HCT116 (cell line): ENCODE measurements at regions not wholly inside any gene's neighbourhood (a gene's known extent, or its start where the extent isn't known, plus 50 kb on each side); places are given as distances from the start of the nearest gene placed in this dataset.

Experiments used
- ATAC-seq: fragments of 200-7000 bp; cut with Tn5 transposase; 2 replicates; pipeline ENCODE4 v1.9.1; 2020; ENCODE audit warnings: mild to moderate bottlenecking, moderate library complexity
- BruUV-seq: library from RNA; stranded (reverse); fragments of 400-500 nt; replicated peaks from 2 replicates; lab custom pipeline; 2021; lab: Mats Ljungman, UMichigan
- CTCF ChIA-PET: fragments of 300-600 bp; sonication (Branson Sonifier 250); formaldehyde crosslinking; loops from one replicate; lab custom pipeline; 2021; ENCODE audit warnings: antibody characterized with exemption; lab: Charles Lee
- POLR2A ChIA-PET: fragments of 300-600, 350-600 bp; sonication (Branson Sonifier 250); formaldehyde crosslinking; loops from one replicate; lab custom pipeline; 2021; ENCODE audit warnings: antibody characterized with exemption; lab: Charles Lee
- RAD21 ChIA-PET, 2 experiments: fragments of 300-600 bp; sonication (Branson Sonifier 250); formaldehyde crosslinking; loops; one replicate each; lab custom pipeline; 2023; ENCODE audit warnings: low total read pairs in 2 of 2; ENCODE audit not compliant: uncharacterized antibody in 2 of 2, unreplicated experiment in 2 of 2, low non-redundant PET in 1 of 2; lab: Charles Lee
- DNase-seq: peaks from one replicate; pipeline ENCODE4 v3.0.0-alpha.2; 2010; ENCODE audit warnings: low read depth, low spot score
- H2AFZ ChIP-seq: fragments of 200-600 bp; shearing (Covaris generic), sonication (generic); 2 replicates; pipeline ENCODE4 v1.6.1; 2017; ENCODE audit warnings: low read depth, mixed run types, mixed read lengths, antibody characterized with exemption, low read length; ENCODE audit not compliant: poor library complexity, severe bottlenecking
- H3K27ac ChIP-seq: 2 replicates; pipeline ENCODE4 v1.5.1; 2012; ENCODE audit warnings: low read depth, low read length
- H3K27me3 ChIP-seq: fragments of 200-600 bp; sonication (generic); 2 replicates; pipeline ENCODE4 v1.6.1; 2016; ENCODE audit warnings: mixed run types, low read length, mixed read lengths; ENCODE audit not compliant: insufficient read depth
- H3K36me3 ChIP-seq, 2 experiments: fragments of 200-500 bp in 1 of 2; fragments of 200-600 bp in 1 of 2; sonication (Bioruptor generic) in 1 of 2; sonication (generic) in 1 of 2; 2 replicates each; pipeline versions ENCODE4 v1.5.1 to v1.6.1; 2014 to 2016; ENCODE audit warnings: low read length in 2 of 2, inconsistent platforms in 1 of 2, mixed read lengths in 1 of 2, mixed run types in 1 of 2; ENCODE audit not compliant: insufficient read depth in 2 of 2, control insufficient read depth in 1 of 2
- H3K4me1 ChIP-seq, 2 experiments: fragments of 200-600 bp in 1 of 2; sonication (generic) in 1 of 2; 2 replicates each; pipeline versions ENCODE4 v1.5.1 to v1.6.1; 2012 to 2017; ENCODE audit warnings: low read length in 2 of 2, inconsistent platforms in 1 of 2, mild to moderate bottlenecking in 1 of 2, mixed read lengths in 1 of 2, mixed run types in 1 of 2, moderate library complexity in 1 of 2; ENCODE audit not compliant: insufficient read depth in 2 of 2, control insufficient read depth in 1 of 2
- H3K4me2 ChIP-seq: fragments of 200-600 bp; sonication (generic); 2 replicates; pipeline ENCODE4 v1.6.1; 2017; ENCODE audit warnings: mixed run types, low read length, mixed read lengths
- H3K4me3 ChIP-seq, 2 experiments: fragments of 200-600 bp in 1 of 2; sonication (generic) in 1 of 2; replicated peaks in 1 of 2; 2 replicates each; pipeline ENCODE4 v1.5.1; 2011 to 2016; ENCODE audit warnings: low read length in 2 of 2, control low read depth in 1 of 2, low read depth in 1 of 2, mild to moderate bottlenecking in 1 of 2, mixed read lengths in 1 of 2, mixed run types in 1 of 2
- H3K79me2 ChIP-seq: fragments of 200-600 bp; sonication (generic); 2 replicates; pipeline ENCODE4 v1.6.1; 2017; ENCODE audit warnings: mild to moderate bottlenecking, mixed run types, low read length, moderate library complexity, mixed read lengths; ENCODE audit not compliant: insufficient read depth
- H3K9ac ChIP-seq: fragments of 200-600 bp; sonication (generic); 2 replicates; pipeline ENCODE4 v1.6.1; 2016; ENCODE audit warnings: low read length, mixed read lengths
- H3K9me2 ChIP-seq: fragments of 200-600 bp; sonication (generic), shearing (Covaris generic); 2 replicates; pipeline ENCODE4 v1.6.1; 2017; ENCODE audit warnings: mixed run types, mild to moderate bottlenecking, moderate library complexity; ENCODE audit not compliant: insufficient read depth
- H3K9me3 ChIP-seq, 2 experiments: fragments of 200-500 bp in 1 of 2; fragments of 200-600 bp in 1 of 2; sonication (Bioruptor generic) in 1 of 2; sonication (generic) in 1 of 2; 2 replicates each; pipeline ENCODE4 v1.6.1; 2014 to 2017; ENCODE audit warnings: low read length in 2 of 2, mixed read lengths in 2 of 2, inconsistent platforms in 1 of 2, low read depth in 1 of 2, mild to moderate bottlenecking in 1 of 2, mixed run types in 1 of 2, moderate library complexity in 1 of 2; ENCODE audit not compliant: control insufficient read depth in 1 of 2, insufficient read depth in 1 of 2
- H4K20me1 ChIP-seq: fragments of 200-600 bp; sonication (generic), shearing (Covaris generic); 2 replicates; pipeline ENCODE4 v1.6.1; 2017; ENCODE audit warnings: mixed run types, mild to moderate bottlenecking, moderate library complexity; ENCODE audit not compliant: insufficient read depth
- CEBPB ChIP-seq: IDR thresholded peaks from 2 replicates; pipeline ENCODE4 v1.6.1; 2012; ENCODE audit warnings: low read depth
- EGR1 ChIP-seq: IDR thresholded peaks from 2 replicates; pipeline ENCODE4 v1.6.1; 2012; ENCODE audit warnings: low read depth
- EZH2 ChIP-seq: fragments of 200-600 bp; sonication (generic); IDR thresholded peaks from 2 replicates; pipeline ENCODE4 v1.6.1; 2017; ENCODE audit warnings: antibody characterized with exemption, mixed run types
- JUND ChIP-seq: IDR thresholded peaks from 2 replicates; pipeline ENCODE4 v1.6.1; 2012
- MAX ChIP-seq: IDR thresholded peaks from 2 replicates; pipeline ENCODE4 v1.6.1; 2012
- POLR2A ChIP-seq: IDR thresholded peaks from 2 replicates; pipeline ENCODE4 v1.7.0; 2011; ENCODE audit warnings: borderline replicate concordance; ENCODE audit not compliant: insufficient read depth, insufficient read length; ENCODE audit errors: extremely low read depth
- SIN3A ChIP-seq: IDR thresholded peaks from 2 replicates; pipeline ENCODE4 v1.6.1; 2012; ENCODE audit warnings: low read depth
- YY1 ChIP-seq: IDR thresholded peaks from 2 replicates; pipeline ENCODE4 v1.6.1; 2011; ENCODE audit warnings: low read length, low read depth, moderate library complexity, mild to moderate bottlenecking; ENCODE audit not compliant: insufficient replicate concordance; ENCODE audit errors: extremely low read depth
- ZFX ChIP-seq: fragments of 450-650 bp; IDR thresholded peaks from 2 replicates; pipeline ENCODE4 v1.6.1; 2017
- ZNF274 ChIP-seq: fragments of 200-500 bp; sonication (Bioruptor generic); IDR thresholded peaks from 2 replicates; pipeline ENCODE4 v1.6.1; 2014; ENCODE audit warnings: mild to moderate bottlenecking, low read depth, low read length, inconsistent platforms
- intact Hi-C: fragments of 100-400 bp; cut with micrococcal nuclease; formaldehyde crosslinking; loops from 2 replicates; pipeline ENCODE4 v1.10.0; 2022
- TF ChIP-seq, protein P1 (sequence below): IDR thresholded peaks from 2 replicates; pipeline ENCODE4 v1.6.1; 2012; ENCODE audit warnings: low read depth
- TF ChIP-seq, protein P2 (sequence below): IDR thresholded peaks from 2 replicates; pipeline ENCODE4 v1.6.1; 2012

GRCh38 chr3:182220013-182220412 lies 508.3 kb downstream of the SOX2 start:
- DNase-seq (no peak), ATAC-seq (no peak)
- Histone ChIP-seq H3K4me2 (no peak overlapping the region), H3K79me2 (no peaks in the 10 kb centered on the region), H3K9me3 (no peaks in the 10 kb centered on the region), H3K9me2 (no peaks in the 10 kb centered on the region), H3K9ac (no peak overlapping the region), H3K27ac (no peak overlapping the region), H3K4me1 (no peaks in the 10 kb centered on the region), H3K27me3 (no peaks in the 10 kb centered on the region), H2AFZ (no peak overlapping the region), H3K36me3 (no peaks in the 10 kb centered on the region), H3K4me3 (no peak overlapping the region), H4K20me1 (no peaks in the 10 kb centered on the region)
- BruUV-seq, result no TSS peak
- intact Hi-C loops, result no loop called here
- ChIA-PET CTCF (no interaction called here), RAD21 (no interaction called here), POLR2A (no interaction called here)
- TF ChIP-seq, protein P1, sequence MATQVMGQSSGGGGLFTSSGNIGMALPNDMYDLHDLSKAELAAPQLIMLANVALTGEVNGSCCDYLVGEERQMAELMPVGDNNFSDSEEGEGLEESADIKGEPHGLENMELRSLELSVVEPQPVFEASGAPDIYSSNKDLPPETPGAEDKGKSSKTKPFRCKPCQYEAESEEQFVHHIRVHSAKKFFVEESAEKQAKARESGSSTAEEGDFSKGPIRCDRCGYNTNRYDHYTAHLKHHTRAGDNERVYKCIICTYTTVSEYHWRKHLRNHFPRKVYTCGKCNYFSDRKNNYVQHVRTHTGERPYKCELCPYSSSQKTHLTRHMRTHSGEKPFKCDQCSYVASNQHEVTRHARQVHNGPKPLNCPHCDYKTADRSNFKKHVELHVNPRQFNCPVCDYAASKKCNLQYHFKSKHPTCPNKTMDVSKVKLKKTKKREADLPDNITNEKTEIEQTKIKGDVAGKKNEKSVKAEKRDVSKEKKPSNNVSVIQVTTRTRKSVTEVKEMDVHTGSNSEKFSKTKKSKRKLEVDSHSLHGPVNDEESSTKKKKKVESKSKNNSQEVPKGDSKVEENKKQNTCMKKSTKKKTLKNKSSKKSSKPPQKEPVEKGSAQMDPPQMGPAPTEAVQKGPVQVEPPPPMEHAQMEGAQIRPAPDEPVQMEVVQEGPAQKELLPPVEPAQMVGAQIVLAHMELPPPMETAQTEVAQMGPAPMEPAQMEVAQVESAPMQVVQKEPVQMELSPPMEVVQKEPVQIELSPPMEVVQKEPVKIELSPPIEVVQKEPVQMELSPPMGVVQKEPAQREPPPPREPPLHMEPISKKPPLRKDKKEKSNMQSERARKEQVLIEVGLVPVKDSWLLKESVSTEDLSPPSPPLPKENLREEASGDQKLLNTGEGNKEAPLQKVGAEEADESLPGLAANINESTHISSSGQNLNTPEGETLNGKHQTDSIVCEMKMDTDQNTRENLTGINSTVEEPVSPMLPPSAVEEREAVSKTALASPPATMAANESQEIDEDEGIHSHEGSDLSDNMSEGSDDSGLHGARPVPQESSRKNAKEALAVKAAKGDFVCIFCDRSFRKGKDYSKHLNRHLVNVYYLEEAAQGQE, result no peak
- TF ChIP-seq EZH2, result no peak
- TF ChIP-seq JUND, result no peak
- TF ChIP-seq YY1, result no peak
- no peak for TF ChIP-seq CEBPB
- no peak for TF ChIP-seq POLR2A
- TF ChIP-seq SIN3A, result no peak
- TF ChIP-seq ZNF274, result no peak
- no peak for TF ChIP-seq EGR1
- no peak for TF ChIP-seq MAX
- no peak for TF ChIP-seq ZFX
- TF ChIP-seq, protein P2, sequence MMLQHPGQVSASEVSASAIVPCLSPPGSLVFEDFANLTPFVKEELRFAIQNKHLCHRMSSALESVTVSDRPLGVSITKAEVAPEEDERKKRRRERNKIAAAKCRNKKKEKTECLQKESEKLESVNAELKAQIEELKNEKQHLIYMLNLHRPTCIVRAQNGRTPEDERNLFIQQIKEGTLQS, result no peak
